GM18909 (cell line): ENCODE measurements at regions not wholly inside any gene's neighbourhood (a gene's known extent, or its start where the extent isn't known, plus 50 kb on each side); places are given as distances from the start of the nearest gene placed in this dataset.
"Not testable (repeated sequence)": the region's sequence is repeated elsewhere in the genome, so short reads cannot be mapped to it uniquely, and the experiment has no call there.

Experiments used
- ATAC-seq: cut with Tn5 transposase; IDR thresholded peaks from one replicate; pipeline ENCODE4 v1.9.1; 2021; ENCODE audit warnings: mild to moderate bottlenecking; ENCODE audit not compliant: unreplicated experiment, poor library complexity

- no peak for ATAC-seq
Observed at GRCh38 chr12:94863321-94864035, 140.0 kb downstream of the NDUFA12 start.

GRCh38 chr12:94862421-94862820 is 141.1 kb downstream of the NDUFA12 start:
- no peak for ATAC-seq

- ATAC-seq: no peak
Observed at GRCh38 chr12:94856324-94856723, 147.2 kb downstream of the NDUFA12 start.

GRCh38 chr12:94855853-94856252 is 147.6 kb downstream of the NDUFA12 start:
- no peak for ATAC-seq

- ATAC-seq: no peak
Observed at GRCh38 chr12:94851396-94852028, 152.0 kb downstream of the NDUFA12 start.

- no peak for ATAC-seq
Observed at GRCh38 chr12:94849411-94849976, 154.0 kb downstream of the NDUFA12 start.

GRCh38 chr12:94848966-94849365 is 154.5 kb downstream of the NDUFA12 start:
- ATAC-seq: no peak

GRCh38 chr12:94845110-94845509 is 158.4 kb downstream of the NDUFA12 start:
- ATAC-seq: no peak

GRCh38 chr12:94844452-94844851 is 159.0 kb downstream of the NDUFA12 start:
- ATAC-seq: no peak

GRCh38 chr12:94841904-94842610 is 161.4 kb downstream of the NDUFA12 start:
- no peak for ATAC-seq

GRCh38 chr12:94841177-94841576 is 162.3 kb downstream of the NDUFA12 start:
- no peak for ATAC-seq

GRCh38 chr12:94839347-94839746 is 164.2 kb downstream of the NDUFA12 start:
- ATAC-seq: peak; percentile 80

- ATAC-seq: not testable (repeated sequence)
Observed at GRCh38 chr12:94836952-94837670, 166.4 kb downstream of the NDUFA12 start.

- no peak for ATAC-seq
Observed at GRCh38 chr12:94834036-94834625, 169.4 kb downstream of the NDUFA12 start.

- ATAC-seq: no peak
Observed at GRCh38 chr12:94832780-94833681, 170.5 kb downstream of the NDUFA12 start.

- ATAC-seq: no peak
Observed at GRCh38 chr12:94832105-94832504, 171.4 kb downstream of the NDUFA12 start.

- peak; percentile 90 for ATAC-seq
Observed at GRCh38 chr12:94831081-94831751, 172.3 kb downstream of the NDUFA12 start.

- ATAC-seq: no peak
Observed at GRCh38 chr12:94829552-94829951, 173.9 kb downstream of the NDUFA12 start.
